NCI-H146 treated with DMSO at 0.1 percent for 48 hours (cell line): ENCODE measurements at regions not wholly inside any gene's neighbourhood (a gene's known extent, or its start where the extent isn't known, plus 50 kb on each side); places are given as distances from the start of the nearest gene placed in this dataset.
"Not testable (repeated sequence)": the region's sequence is repeated elsewhere in the genome, so short reads cannot be mapped to it uniquely, and the experiment has no call there.

ENCODE experiments used
- DNase-seq: peaks from one replicate; lab custom pipeline; 2025; ENCODE audit not compliant: unreplicated experiment; lab: John Stamatoyannopoulos, UW

GRCh38 chr10:56104923-56105322, 256.1 kb downstream of the ZWINT start:
- DNase-seq, result no peak

- DNase-seq, result no peak
Observed at GRCh38 chr10:56104487-56104886, 256.6 kb downstream of the ZWINT start.

- DNase-seq, result no peak
Observed at GRCh38 chr10:56096226-56096517, 264.9 kb downstream of the ZWINT start.

GRCh38 chr10:56095506-56096225, 265.4 kb downstream of the ZWINT start:
- no peak for DNase-seq

GRCh38 chr10:56093645-56094044, 267.4 kb downstream of the ZWINT start:
- not testable (repeated sequence) for DNase-seq

- DNase-seq, result no peak
Observed at GRCh38 chr10:56091872-56092271, 269.2 kb downstream of the ZWINT start.

- no peak for DNase-seq
Observed at GRCh38 chr10:56090914-56091540, 270.0 kb downstream of the ZWINT start.

GRCh38 chr10:56085406-56086122, 275.5 kb downstream of the ZWINT start:
- no peak for DNase-seq

- DNase-seq, result no peak
Observed at GRCh38 chr10:56082169-56082568, 278.9 kb downstream of the ZWINT start.

GRCh38 chr10:56068473-56069263, 292.4 kb downstream of the ZWINT start:
- DNase-seq, result no peak

- DNase-seq, result no peak
Observed at GRCh38 chr10:56068040-56068439, 293.0 kb downstream of the ZWINT start.

GRCh38 chr10:56063642-56064041, 297.4 kb downstream of the ZWINT start:
- DNase-seq, result no peak

- no peak for DNase-seq
Observed at GRCh38 chr10:56057860-56058259, 303.2 kb downstream of the ZWINT start.

GRCh38 chr10:56035489-56035888, 325.6 kb downstream of the ZWINT start:
- no peak for DNase-seq

GRCh38 chr10:56028298-56029132, 332.5 kb downstream of the ZWINT start:
- no peak for DNase-seq

- no peak for DNase-seq
Observed at GRCh38 chr10:56012101-56012500, 349.0 kb downstream of the ZWINT start.

- no peak for DNase-seq
Observed at GRCh38 chr10:56003555-56003954, 357.5 kb downstream of the ZWINT start.

GRCh38 chr10:55989188-55989587, 371.9 kb downstream of the ZWINT start:
- no peak for DNase-seq

GRCh38 chr10:55979203-55979602, 381.9 kb downstream of the ZWINT start:
- DNase-seq, result no peak

GRCh38 chr10:55966101-55966500, 395.0 kb downstream of the ZWINT start:
- no peak for DNase-seq

- DNase-seq, result no peak
Observed at GRCh38 chr10:55943403-55943802, 417.7 kb downstream of the ZWINT start.
